WTC11 (cell line): ENCODE measurements at regions not wholly inside any gene's neighbourhood (a gene's known extent, or its start where the extent isn't known, plus 50 kb on each side); places are given as distances from the start of the nearest gene placed in this dataset.

Experiments
- CBFB ChIP-seq: sonication (generic); formaldehyde crosslinking; IDR thresholded peaks from 2 replicates; pipeline ENCODE4 v1.8.1; 2022; ENCODE audit warnings: mild to moderate bottlenecking, low read depth, missing genetic modification reagents
- TF ChIP-seq, protein P1 (sequence below): fragments of 200-600 bp; IDR thresholded peaks from 2 replicates; pipeline ENCODE4 v1.8.0; 2022; ENCODE audit warnings: antibody characterized with exemption
- TF ChIP-seq, protein P2 (sequence below): sonication (generic); formaldehyde crosslinking; IDR thresholded peaks from 2 replicates; pipeline ENCODE4 v1.8.0; 2022; ENCODE audit warnings: mild to moderate bottlenecking, missing genetic modification reagents

DNA sequence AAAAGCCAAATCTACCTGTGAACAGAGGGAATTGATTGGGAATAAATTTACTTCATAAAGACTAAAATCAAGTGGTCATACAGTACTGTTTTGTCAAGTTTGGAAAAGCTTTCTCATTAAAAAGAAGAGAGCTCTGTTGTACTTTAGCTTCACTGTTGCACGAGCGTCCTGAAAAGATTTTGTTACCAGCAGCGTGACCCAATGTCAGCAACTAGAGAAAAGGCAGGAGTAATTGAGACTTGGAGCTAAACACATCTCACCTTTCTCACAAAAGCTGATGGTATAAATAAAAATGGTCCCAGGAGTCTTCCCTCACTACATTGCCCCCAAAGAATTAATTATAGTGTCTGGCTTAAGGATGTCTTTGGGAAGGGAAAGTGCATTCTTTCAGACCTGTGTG is 613.7 kb downstream of the OLFM4 start:
- TF ChIP-seq, protein P1, sequence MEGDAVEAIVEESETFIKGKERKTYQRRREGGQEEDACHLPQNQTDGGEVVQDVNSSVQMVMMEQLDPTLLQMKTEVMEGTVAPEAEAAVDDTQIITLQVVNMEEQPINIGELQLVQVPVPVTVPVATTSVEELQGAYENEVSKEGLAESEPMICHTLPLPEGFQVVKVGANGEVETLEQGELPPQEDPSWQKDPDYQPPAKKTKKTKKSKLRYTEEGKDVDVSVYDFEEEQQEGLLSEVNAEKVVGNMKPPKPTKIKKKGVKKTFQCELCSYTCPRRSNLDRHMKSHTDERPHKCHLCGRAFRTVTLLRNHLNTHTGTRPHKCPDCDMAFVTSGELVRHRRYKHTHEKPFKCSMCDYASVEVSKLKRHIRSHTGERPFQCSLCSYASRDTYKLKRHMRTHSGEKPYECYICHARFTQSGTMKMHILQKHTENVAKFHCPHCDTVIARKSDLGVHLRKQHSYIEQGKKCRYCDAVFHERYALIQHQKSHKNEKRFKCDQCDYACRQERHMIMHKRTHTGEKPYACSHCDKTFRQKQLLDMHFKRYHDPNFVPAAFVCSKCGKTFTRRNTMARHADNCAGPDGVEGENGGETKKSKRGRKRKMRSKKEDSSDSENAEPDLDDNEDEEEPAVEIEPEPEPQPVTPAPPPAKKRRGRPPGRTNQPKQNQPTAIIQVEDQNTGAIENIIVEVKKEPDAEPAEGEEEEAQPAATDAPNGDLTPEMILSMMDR: no peak
- TF ChIP-seq CBFB (CRISPR knock-in tag): no peak
- TF ChIP-seq, protein P2, sequence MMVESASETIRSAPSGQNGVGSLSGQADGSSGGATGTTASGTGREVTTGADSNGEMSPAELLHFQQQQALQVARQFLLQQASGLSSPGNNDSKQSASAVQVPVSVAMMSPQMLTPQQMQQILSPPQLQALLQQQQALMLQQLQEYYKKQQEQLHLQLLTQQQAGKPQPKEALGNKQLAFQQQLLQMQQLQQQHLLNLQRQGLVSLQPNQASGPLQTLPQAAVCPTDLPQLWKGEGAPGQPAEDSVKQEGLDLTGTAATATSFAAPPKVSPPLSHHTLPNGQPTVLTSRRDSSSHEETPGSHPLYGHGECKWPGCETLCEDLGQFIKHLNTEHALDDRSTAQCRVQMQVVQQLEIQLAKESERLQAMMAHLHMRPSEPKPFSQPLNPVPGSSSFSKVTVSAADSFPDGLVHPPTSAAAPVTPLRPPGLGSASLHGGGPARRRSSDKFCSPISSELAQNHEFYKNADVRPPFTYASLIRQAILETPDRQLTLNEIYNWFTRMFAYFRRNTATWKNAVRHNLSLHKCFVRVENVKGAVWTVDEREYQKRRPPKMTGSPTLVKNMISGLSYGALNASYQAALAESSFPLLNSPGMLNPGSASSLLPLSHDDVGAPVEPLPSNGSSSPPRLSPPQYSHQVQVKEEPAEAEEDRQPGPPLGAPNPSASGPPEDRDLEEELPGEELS (CRISPR knock-in tag): no peak
